ENCODE measurements at regions not wholly inside any gene's neighbourhood (a gene's known extent, or its start where the extent isn't known, plus 50 kb on each side); places are given as distances from the start of the nearest gene placed in this dataset.

GRCh38 chr5:10921160-10921559 is 160.1 kb upstream of the DAP start:
- Histone ChIP-seq H3K4me3 (ENCODE audit: low read length) (no peak overlapping the region), H3K9ac (ENCODE audit: low read length) (no peak overlapping the region), H3K4me1 (ENCODE audit: control insufficient read depth, low read depth, low read length) (no peaks in the 10 kb centered on the region), H3K36me3 (ENCODE audit: control insufficient read depth, low read depth, low read length) (no peaks in the 10 kb centered on the region), H3K27ac (ENCODE audit: low read length) (no peak overlapping the region), H3K27me3 (ENCODE audit: control insufficient read depth, insufficient read depth, low read length) (no peaks in the 10 kb centered on the region), H3K9me3 (ENCODE audit: control insufficient read depth, low read depth, low read length) (no peaks in the 10 kb centered on the region)

- Histone ChIP-seq H3K27me3 (ENCODE audit: control insufficient read depth, insufficient read depth, low read length) (no peaks in the 10 kb centered on the region), H3K27ac (ENCODE audit: low read length) (no peak overlapping the region), H3K4me1 (ENCODE audit: control insufficient read depth, low read depth, low read length) (no peaks in the 10 kb centered on the region), H3K9ac (ENCODE audit: low read length) (no peak overlapping the region), H3K36me3 (ENCODE audit: control insufficient read depth, low read depth, low read length) (no peaks in the 10 kb centered on the region), H3K9me3 (ENCODE audit: control insufficient read depth, low read depth, low read length) (no peaks in the 10 kb centered on the region), H3K4me3 (ENCODE audit: low read length) (no peak overlapping the region)
Observed at GRCh38 chr5:10920400-10920799, 159.4 kb upstream of the DAP start.

- Histone ChIP-seq H3K4me1 (ENCODE audit: control insufficient read depth, low read depth, low read length) (no peaks in the 10 kb centered on the region), H3K27ac (ENCODE audit: low read length) (no peak overlapping the region), H3K9me3 (ENCODE audit: control insufficient read depth, low read depth, low read length) (no peaks in the 10 kb centered on the region), H3K4me3 (ENCODE audit: low read length) (no peak overlapping the region), H3K36me3 (ENCODE audit: control insufficient read depth, low read depth, low read length) (no peaks in the 10 kb centered on the region), H3K27me3 (ENCODE audit: control insufficient read depth, insufficient read depth, low read length) (no peaks in the 10 kb centered on the region), H3K9ac (ENCODE audit: low read length) (no peak overlapping the region)
Observed at GRCh38 chr5:10914741-10915480, 153.9 kb upstream of the DAP start.

- Histone ChIP-seq H3K27ac (ENCODE audit: low read length) (no peak overlapping the region), H3K4me3 (ENCODE audit: low read length) (no peak overlapping the region), H3K9me3 (ENCODE audit: control insufficient read depth, low read depth, low read length) (no peaks in the 10 kb centered on the region), H3K9ac (ENCODE audit: low read length) (no peak overlapping the region), H3K27me3 (ENCODE audit: control insufficient read depth, insufficient read depth, low read length) (no peaks in the 10 kb centered on the region), H3K36me3 (ENCODE audit: control insufficient read depth, low read depth, low read length) (no peaks in the 10 kb centered on the region), H3K4me1 (ENCODE audit: control insufficient read depth, low read depth, low read length) (no peaks in the 10 kb centered on the region)
Observed at GRCh38 chr5:10913841-10914240, 152.8 kb upstream of the DAP start.

DNA sequence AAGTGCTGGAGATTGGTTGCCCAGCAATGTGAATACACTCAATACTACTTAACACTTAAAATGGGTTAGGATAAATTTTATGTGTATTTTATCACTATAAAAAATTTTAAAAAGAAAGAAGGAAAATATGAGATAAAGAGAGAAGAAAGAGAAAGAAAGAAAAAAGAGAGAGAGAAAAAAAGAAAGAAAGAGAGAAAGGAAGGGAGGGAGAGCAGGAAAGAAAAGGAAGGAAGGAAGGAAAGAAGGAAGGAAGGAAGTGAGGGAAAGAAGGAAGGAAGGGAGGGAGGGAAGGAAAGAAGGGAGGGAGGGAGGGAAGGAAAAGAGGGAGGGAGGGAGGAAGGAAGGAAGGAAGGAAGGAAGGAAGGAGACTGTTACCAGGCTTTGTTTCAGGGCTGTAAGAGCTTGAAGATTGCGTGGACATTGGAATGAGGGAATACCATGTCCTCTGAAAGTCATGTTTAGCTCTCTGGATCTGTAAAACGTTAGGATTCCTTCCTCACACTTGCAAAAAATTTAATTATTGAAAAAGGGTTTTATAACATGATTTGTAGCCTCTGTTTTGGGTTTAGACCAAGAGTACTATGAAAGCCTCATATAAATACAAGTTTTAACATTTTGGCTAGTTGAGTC is 152.3 kb upstream of the DAP start:
- no peaks in the 10 kb centered on the region for H3K27me3 ChIP-seq (ENCODE audit: control insufficient read depth, insufficient read depth, low read length)
- H3K4me3 ChIP-seq (ENCODE audit: low read length) = no peak overlapping the region
- H3K27ac ChIP-seq (ENCODE audit: low read length) = no peak overlapping the region
- no peak overlapping the region for H3K9ac ChIP-seq (ENCODE audit: low read length)
- no peaks in the 10 kb centered on the region for H3K9me3 ChIP-seq (ENCODE audit: control insufficient read depth, low read depth, low read length)
- no peaks in the 10 kb centered on the region for H3K4me1 ChIP-seq (ENCODE audit: control insufficient read depth, low read depth, low read length)
- H3K36me3 ChIP-seq (ENCODE audit: control insufficient read depth, low read depth, low read length) = no peaks in the 10 kb centered on the region

GRCh38 chr5:10912435-10912834 is 151.4 kb upstream of the DAP start:
- no peaks in the 10 kb centered on the region for H3K36me3 ChIP-seq (ENCODE audit: control insufficient read depth, low read depth, low read length)
- H3K9me3 ChIP-seq (ENCODE audit: control insufficient read depth, low read depth, low read length) = no peaks in the 10 kb centered on the region
- H3K9ac ChIP-seq (ENCODE audit: low read length) = no peak overlapping the region
- no peaks in the 10 kb centered on the region for H3K27me3 ChIP-seq (ENCODE audit: control insufficient read depth, insufficient read depth, low read length)
- no peak overlapping the region for H3K27ac ChIP-seq (ENCODE audit: low read length)
- H3K4me3 ChIP-seq (ENCODE audit: low read length) = no peak overlapping the region
- no peaks in the 10 kb centered on the region for H3K4me1 ChIP-seq (ENCODE audit: control insufficient read depth, low read depth, low read length)

GRCh38 chr5:10910261-10910660 is 149.2 kb upstream of the DAP start:
- Histone ChIP-seq H3K9ac (ENCODE audit: low read length) (no peak overlapping the region), H3K4me3 (ENCODE audit: low read length) (no peak overlapping the region), H3K36me3 (ENCODE audit: control insufficient read depth, low read depth, low read length) (no peaks in the 10 kb centered on the region), H3K9me3 (ENCODE audit: control insufficient read depth, low read depth, low read length) (no peaks in the 10 kb centered on the region), H3K27ac (ENCODE audit: low read length) (no peak overlapping the region), H3K27me3 (ENCODE audit: control insufficient read depth, insufficient read depth, low read length) (no peaks in the 10 kb centered on the region), H3K4me1 (ENCODE audit: control insufficient read depth, low read depth, low read length) (peaks cover 7% of the 10 kb centered on the region)

DNA sequence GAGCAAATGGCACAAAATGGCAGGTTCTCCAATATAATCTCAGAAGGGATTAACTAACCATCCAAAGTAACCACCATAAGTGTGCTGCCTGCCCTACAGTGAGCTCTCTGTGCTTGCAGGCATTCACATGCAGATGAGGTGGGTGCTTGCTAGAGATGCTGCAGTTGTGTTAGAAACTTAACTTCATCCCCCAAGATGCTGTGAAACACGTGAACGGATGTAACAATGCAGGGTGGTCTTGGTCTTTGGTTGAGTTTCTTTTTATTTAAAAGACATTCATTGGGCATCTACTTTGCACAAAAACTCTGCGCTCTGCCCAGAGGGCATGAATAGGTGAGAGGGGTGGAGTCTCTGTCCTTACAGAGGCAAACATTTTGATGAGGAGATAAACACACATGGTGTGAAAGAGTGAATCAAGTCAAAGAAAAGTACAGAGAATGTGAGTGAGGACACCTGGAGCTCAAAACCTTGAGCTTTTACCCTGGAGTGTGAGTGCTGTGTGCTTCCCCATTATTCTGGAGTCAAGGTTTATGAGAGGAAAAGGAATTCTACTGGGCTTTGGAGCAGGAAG is 143.9 kb upstream of the DAP start:
- Histone ChIP-seq H3K27me3 (ENCODE audit: control insufficient read depth, insufficient read depth, low read length) (no peaks in the 10 kb centered on the region), H3K36me3 (ENCODE audit: control insufficient read depth, low read depth, low read length) (no peaks in the 10 kb centered on the region), H3K27ac (ENCODE audit: low read length) (no peak overlapping the region), H3K4me1 (ENCODE audit: control insufficient read depth, low read depth, low read length) (peaks cover 22% of the 10 kb centered on the region), H3K4me3 (ENCODE audit: low read length) (no peak overlapping the region), H3K9me3 (ENCODE audit: control insufficient read depth, low read depth, low read length) (no peaks in the 10 kb centered on the region), H3K9ac (ENCODE audit: low read length) (no peak overlapping the region)

GRCh38 chr5:10903786-10904560 is 142.9 kb upstream of the DAP start:
- no peaks in the 10 kb centered on the region for H3K36me3 ChIP-seq (ENCODE audit: control insufficient read depth, low read depth, low read length)
- no peaks in the 10 kb centered on the region for H3K27me3 ChIP-seq (ENCODE audit: control insufficient read depth, insufficient read depth, low read length)
- peaks cover 29% of the 10 kb centered on the region for H3K4me1 ChIP-seq (ENCODE audit: control insufficient read depth, low read depth, low read length)
- no peak overlapping the region for H3K27ac ChIP-seq (ENCODE audit: low read length)
- no peak overlapping the region for H3K4me3 ChIP-seq (ENCODE audit: low read length)
- no peaks in the 10 kb centered on the region for H3K9me3 ChIP-seq (ENCODE audit: control insufficient read depth, low read depth, low read length)
- no peak overlapping the region for H3K9ac ChIP-seq (ENCODE audit: low read length)

GRCh38 chr5:10902145-10902544 is 141.1 kb upstream of the DAP start:
- Histone ChIP-seq H3K9ac (ENCODE audit: low read length) (no peak overlapping the region), H3K9me3 (ENCODE audit: control insufficient read depth, low read depth, low read length) (no peaks in the 10 kb centered on the region), H3K27me3 (ENCODE audit: control insufficient read depth, insufficient read depth, low read length) (no peaks in the 10 kb centered on the region), H3K4me3 (ENCODE audit: low read length) (no peak overlapping the region), H3K36me3 (ENCODE audit: control insufficient read depth, low read depth, low read length) (no peaks in the 10 kb centered on the region), H3K4me1 (ENCODE audit: control insufficient read depth, low read depth, low read length) (peaks cover 33% of the 10 kb centered on the region), H3K27ac (ENCODE audit: low read length) (no peak overlapping the region)

DNA sequence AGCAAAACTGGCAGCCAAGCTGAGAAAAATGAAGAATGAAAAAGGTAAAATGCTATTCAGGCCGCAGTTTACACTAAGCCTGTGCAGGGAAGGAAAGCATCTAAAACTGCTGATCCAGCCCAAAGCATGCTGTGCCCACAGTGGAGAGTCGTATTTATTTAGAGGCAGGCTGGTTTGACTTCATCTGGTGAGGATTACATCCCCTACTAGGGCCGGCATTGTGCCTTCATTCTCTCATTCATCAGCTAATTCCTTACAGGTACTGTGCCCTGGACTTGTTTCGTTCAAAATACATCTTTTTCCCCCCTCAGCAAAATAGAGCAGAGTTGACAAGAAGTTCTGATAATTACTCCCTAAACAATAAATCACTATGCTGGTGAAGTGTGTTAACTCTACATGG is 137.5 kb upstream of the DAP start:
- no peak overlapping the region for H3K27ac ChIP-seq (ENCODE audit: low read length)
- H3K4me3 ChIP-seq (ENCODE audit: low read length) = no peak overlapping the region
- H3K4me1 ChIP-seq (ENCODE audit: control insufficient read depth, low read depth, low read length) = peaks cover 15% of the 10 kb centered on the region
- no peaks in the 10 kb centered on the region for H3K9me3 ChIP-seq (ENCODE audit: control insufficient read depth, low read depth, low read length)
- no peaks in the 10 kb centered on the region for H3K36me3 ChIP-seq (ENCODE audit: control insufficient read depth, low read depth, low read length)
- no peak overlapping the region for H3K9ac ChIP-seq (ENCODE audit: low read length)
- no peaks in the 10 kb centered on the region for H3K27me3 ChIP-seq (ENCODE audit: control insufficient read depth, insufficient read depth, low read length)
